KMS-11 (cell line): ENCODE measurements at regions not wholly inside any gene's neighbourhood (a gene's known extent, or its start where the extent isn't known, plus 50 kb on each side); places are given as distances from the start of the nearest gene placed in this dataset.
"Not testable (repeated sequence)": the region's sequence is repeated elsewhere in the genome, so short reads cannot be mapped to it uniquely, and the experiment has no call there.

Experiments used
- H2AFZ ChIP-seq: fragments of 200-600 bp; sonication (generic); 2 replicates; pipeline ENCODE4 v1.6.1; 2016; ENCODE audit warnings: antibody characterized with exemption, mixed run types, low read depth
- H3K27ac ChIP-seq: fragments of 200-600 bp; sonication (generic); 2 replicates; pipeline ENCODE4 v1.6.1; 2016; ENCODE audit warnings: mild to moderate bottlenecking, mixed run types
- H3K27me3 ChIP-seq: fragments of 200-600 bp; sonication (generic); 2 replicates; pipeline ENCODE4 v1.6.1; 2017; ENCODE audit warnings: mild to moderate bottlenecking, low read depth, mixed run types, moderate library complexity; ENCODE audit not compliant: insufficient read depth
- H3K36me3 ChIP-seq: fragments of 200-600 bp; sonication (generic); 2 replicates; pipeline ENCODE4 v1.6.1; 2017; ENCODE audit warnings: mild to moderate bottlenecking, mixed run types; ENCODE audit not compliant: insufficient read depth
- H3K4me1 ChIP-seq: fragments of 200-600 bp; sonication (generic); 2 replicates; pipeline ENCODE4 v1.6.1; 2016; ENCODE audit warnings: mild to moderate bottlenecking, low read depth, mixed run types; ENCODE audit not compliant: poor library complexity, severe bottlenecking
- H3K4me2 ChIP-seq: fragments of 200-600 bp; sonication (generic); 2 replicates; pipeline ENCODE4 v1.7.0; 2016; ENCODE audit warnings: mild to moderate bottlenecking, mixed run types
- H3K4me3 ChIP-seq: fragments of 200-600 bp; sonication (generic); IDR thresholded peaks from 2 replicates; pipeline ENCODE4 v1.6.1; 2017; ENCODE audit warnings: low read depth, low read length, mixed read lengths; ENCODE audit not compliant: insufficient read depth
- H3K79me2 ChIP-seq: fragments of 200-600 bp; sonication (generic); 2 replicates; pipeline ENCODE4 v1.6.1; 2016; ENCODE audit warnings: low read depth, mixed run types; ENCODE audit not compliant: insufficient read depth
- H3K9ac ChIP-seq: fragments of 200-600 bp; sonication (generic); 2 replicates; pipeline ENCODE4 v1.6.1; 2016; ENCODE audit warnings: mild to moderate bottlenecking, mixed run types
- H4K20me1 ChIP-seq: fragments of 200-600 bp; sonication (generic); 2 replicates; pipeline ENCODE4 v1.6.1; 2016; ENCODE audit warnings: mild to moderate bottlenecking, mixed run types; ENCODE audit not compliant: insufficient read depth
- CTCF ChIP-seq: fragments of 200-600 bp; sonication (generic); conservative IDR thresholded peaks from 2 replicates; pipeline ENCODE4 v1.6.1; 2017; ENCODE audit warnings: low read depth, mild to moderate bottlenecking, antibody characterized with exemption, low read length, moderate library complexity, mixed read lengths

GRCh38 chr1:31485166-31485565 lies 72.2 kb downstream of the SERINC2 start:
- no peaks in the 10 kb centered on the region for H4K20me1 ChIP-seq
- no peak overlapping the region for H2AFZ ChIP-seq
- no peak overlapping the region for H3K27ac ChIP-seq
- H3K4me2 ChIP-seq: no peak overlapping the region
- H3K4me3 ChIP-seq: no peak overlapping the region
- H3K79me2 ChIP-seq: no peaks in the 10 kb centered on the region
- no peak overlapping the region for H3K9ac ChIP-seq
- H3K36me3 ChIP-seq: no peaks in the 10 kb centered on the region
- H3K27me3 ChIP-seq: no peaks in the 10 kb centered on the region
- TF ChIP-seq CTCF: no peak
- H3K4me1 ChIP-seq: peaks cover 13% of the 10 kb centered on the region

- no peaks in the 10 kb centered on the region for H3K27me3 ChIP-seq
- H3K4me3 ChIP-seq: no peak overlapping the region
- no peak overlapping the region for H2AFZ ChIP-seq
- peak overlapping the region; percentile 29; the same call in 1 of the 2 replicates for H3K4me2 ChIP-seq
- H3K27ac ChIP-seq: no peak overlapping the region
- H3K36me3 ChIP-seq: no peaks in the 10 kb centered on the region
- no peak overlapping the region for H3K9ac ChIP-seq
- no peaks in the 10 kb centered on the region for H4K20me1 ChIP-seq
- no peaks in the 10 kb centered on the region for H3K79me2 ChIP-seq
- peaks cover 13% of the 10 kb centered on the region for H3K4me1 ChIP-seq
- TF ChIP-seq CTCF: no peak
These were observed 74.1 kb downstream of the SERINC2 start for GRCh38 chr1:31487143-31487542.

- Histone ChIP-seq H4K20me1 (no peaks in the 10 kb centered on the region), H3K4me3 (no peak overlapping the region), H3K27ac (no peak overlapping the region), H3K27me3 (no peaks in the 10 kb centered on the region), H3K36me3 (no peaks in the 10 kb centered on the region), H3K4me2 (0 out of 2 replicates have a peak overlapping the region, but pooled peaks have one; percentile 29), H2AFZ (no peak overlapping the region), H3K79me2 (no peaks in the 10 kb centered on the region), H3K4me1 (peaks cover 13% of the 10 kb centered on the region), H3K9ac (no peak overlapping the region)
- no peak for TF ChIP-seq CTCF
These were observed 74.8 kb downstream of the SERINC2 start for GRCh38 chr1:31487721-31488293.

- Histone ChIP-seq H3K9ac (no peak overlapping the region), H2AFZ (no peak overlapping the region), H3K27ac (no peak overlapping the region), H3K4me3 (no peak overlapping the region), H3K79me2 (no peaks in the 10 kb centered on the region), H3K36me3 (no peaks in the 10 kb centered on the region), H3K4me2 (no peak overlapping the region), H4K20me1 (no peaks in the 10 kb centered on the region), H3K4me1 (peaks cover 13% of the 10 kb centered on the region), H3K27me3 (no peaks in the 10 kb centered on the region)
- TF ChIP-seq CTCF: no peak
These were observed 75.5 kb downstream of the SERINC2 start for GRCh38 chr1:31488528-31488927.

GRCh38 chr1:31489575-31489974 lies 76.6 kb downstream of the SERINC2 start:
- H3K27me3 ChIP-seq, H3K36me3 ChIP-seq, H3K9ac ChIP-seq, H3K79me2 ChIP-seq, H3K27ac ChIP-seq, H4K20me1 ChIP-seq, H3K4me3 ChIP-seq, H3K4me2 ChIP-seq, H2AFZ ChIP-seq: not testable (repeated sequence)
- peaks cover 22% of the 10 kb centered on the region for H3K4me1 ChIP-seq

- not testable (repeated sequence) for H2AFZ ChIP-seq, H3K4me3 ChIP-seq, H3K27me3 ChIP-seq, H4K20me1 ChIP-seq, H3K79me2 ChIP-seq, H3K4me2 ChIP-seq, H3K36me3 ChIP-seq, H3K9ac ChIP-seq, H3K27ac ChIP-seq
- peaks cover 22% of the 10 kb centered on the region for H3K4me1 ChIP-seq
These were observed 77.6 kb downstream of the SERINC2 start for GRCh38 chr1:31490596-31490995.

GRCh38 chr1:31495351-31495750 lies 81.0 kb upstream of the TINAGL1 start:
- H3K9ac ChIP-seq, H3K27ac ChIP-seq, H4K20me1 ChIP-seq, H3K36me3 ChIP-seq, H3K4me3 ChIP-seq, H3K4me2 ChIP-seq, H2AFZ ChIP-seq, H3K79me2 ChIP-seq, H3K4me1 ChIP-seq, H3K27me3 ChIP-seq: not testable (repeated sequence)
